Upper lobe of right lung (tissue), 1 donor: ENCODE measurements at regions not wholly inside any gene's neighbourhood (a gene's known extent, or its start where the extent isn't known, plus 50 kb on each side); places are given as distances from the start of the nearest gene placed in this dataset.

Experiments used
- ATAC-seq: fragments of 200-7000 bp; cut with Tn5 transposase; one replicate; pipeline ENCODE4 v1.9.1; 2020; ENCODE audit warnings: mild to moderate bottlenecking, moderate library complexity
- DNase-seq: peaks from one replicate; pipeline ENCODE4 v3.0.0-alpha.2; 2020
- H3K27ac ChIP-seq: fragments of 200-600 bp; one replicate; pipeline ENCODE4 v1.8.0; 2022
- H3K27me3 ChIP-seq: fragments of 200-600 bp; one replicate; pipeline ENCODE4 v1.8.0; 2022; ENCODE audit warnings: mild to moderate bottlenecking
- H3K36me3 ChIP-seq: fragments of 200-600 bp; one replicate; pipeline ENCODE4 v1.8.0; 2022
- H3K4me1 ChIP-seq: fragments of 200-600 bp; one replicate; pipeline ENCODE4 v1.8.0; 2022
- H3K4me3 ChIP-seq: fragments of 200-600 bp; one replicate; pipeline ENCODE4 v1.8.0; 2022; ENCODE audit warnings: mild to moderate bottlenecking
- H3K9me3 ChIP-seq: fragments of 200-600 bp; one replicate; pipeline ENCODE4 v1.8.0; 2022
- CTCF ChIP-seq: fragments of 200-600 bp; IDR thresholded peaks from one replicate; pipeline ENCODE4 v1.8.0; 2022; ENCODE audit warnings: antibody characterized with exemption
- intact Hi-C: fragments of 100-400 bp; cut with DNase I; formaldehyde crosslinking; loops from one replicate; pipeline ENCODE4 v1.11.0; 2022
- donor health status: DM: no; HTN: yes; CAD: no; lungs with severe emphysema.

DNA sequence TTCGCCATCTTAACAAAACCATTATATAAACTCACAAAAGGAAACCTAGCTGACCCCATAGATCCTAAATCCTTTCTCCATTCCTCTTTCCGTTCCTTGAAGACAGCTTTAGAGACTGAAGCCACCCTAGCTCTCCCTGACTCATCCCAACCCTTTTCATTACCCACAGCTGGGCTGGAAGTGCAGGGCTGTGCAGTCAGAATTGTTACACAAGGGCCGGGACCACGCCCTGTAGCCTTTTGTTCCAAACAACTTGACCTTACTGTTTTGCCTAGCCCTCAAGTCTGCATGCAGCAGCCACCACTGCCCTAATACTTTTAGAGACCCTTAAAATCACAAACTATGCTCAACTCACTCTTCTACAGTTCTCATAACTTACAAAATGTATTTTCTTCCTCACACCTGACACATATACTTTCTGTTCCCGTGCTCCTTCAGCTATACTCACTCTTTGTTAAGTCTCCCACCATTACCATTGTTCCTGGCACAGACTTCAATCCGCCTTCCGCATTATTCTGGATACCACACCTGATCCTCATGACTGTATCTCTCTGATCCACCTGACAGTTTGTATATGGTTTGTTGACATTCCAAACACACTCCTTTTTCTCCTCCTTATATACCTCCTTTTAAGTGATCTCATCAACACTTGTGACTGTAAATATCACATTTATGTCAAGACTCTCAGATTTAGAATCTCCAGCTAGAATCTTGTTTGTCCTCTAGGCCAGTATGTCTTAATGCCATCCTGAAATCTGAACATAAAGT lies 208.7 kb downstream of the KITLG start:
- ATAC-seq (no peak), DNase-seq (no peak)
- no peak for TF ChIP-seq CTCF
- H3K9me3 ChIP-seq: no peaks in the 10 kb centered on the region
- intact Hi-C loops: no loop called here
- no peaks in the 10 kb centered on the region for H3K4me1 ChIP-seq
- H3K27me3 ChIP-seq: no peaks in the 10 kb centered on the region
- no peaks in the 10 kb centered on the region for H3K36me3 ChIP-seq
- H3K4me3 ChIP-seq: no peak overlapping the region
- no peak overlapping the region for H3K27ac ChIP-seq

- DNase-seq (no peak), ATAC-seq (no peak)
- H3K9me3 ChIP-seq: no peaks in the 10 kb centered on the region
- H3K27me3 ChIP-seq: no peaks in the 10 kb centered on the region
- TF ChIP-seq CTCF: no peak
- H3K4me1 ChIP-seq: no peaks in the 10 kb centered on the region
- H3K27ac ChIP-seq: no peak overlapping the region
- H3K4me3 ChIP-seq: no peak overlapping the region
- no peaks in the 10 kb centered on the region for H3K36me3 ChIP-seq
- intact Hi-C loops: no loop called here
Measured at GRCh38 chr12:88375306-88376305, 204.7 kb downstream of the KITLG start.

- intact Hi-C loops: no loop called here
- DNase-seq (no peak), ATAC-seq (no peak)
- no peak overlapping the region for H3K4me3 ChIP-seq
- H3K9me3 ChIP-seq: no peaks in the 10 kb centered on the region
- H3K4me1 ChIP-seq: no peaks in the 10 kb centered on the region
- no peak for TF ChIP-seq CTCF
- no peaks in the 10 kb centered on the region for H3K27me3 ChIP-seq
- no peaks in the 10 kb centered on the region for H3K36me3 ChIP-seq
- no peak overlapping the region for H3K27ac ChIP-seq
Measured at GRCh38 chr12:88377973-88378372, 202.3 kb downstream of the KITLG start.

- TF ChIP-seq CTCF: no peak
- DNase-seq: no peak
- ATAC-seq: no peak
- H3K4me3 ChIP-seq: no peak overlapping the region
- intact Hi-C loops: no loop called here
- no peaks in the 10 kb centered on the region for H3K9me3 ChIP-seq
- H3K36me3 ChIP-seq: no peaks in the 10 kb centered on the region
- no peaks in the 10 kb centered on the region for H3K27me3 ChIP-seq
- H3K27ac ChIP-seq: no peak overlapping the region
- H3K4me1 ChIP-seq: no peaks in the 10 kb centered on the region
Measured at GRCh38 chr12:88381466-88381865, 198.8 kb downstream of the KITLG start.

DNA sequence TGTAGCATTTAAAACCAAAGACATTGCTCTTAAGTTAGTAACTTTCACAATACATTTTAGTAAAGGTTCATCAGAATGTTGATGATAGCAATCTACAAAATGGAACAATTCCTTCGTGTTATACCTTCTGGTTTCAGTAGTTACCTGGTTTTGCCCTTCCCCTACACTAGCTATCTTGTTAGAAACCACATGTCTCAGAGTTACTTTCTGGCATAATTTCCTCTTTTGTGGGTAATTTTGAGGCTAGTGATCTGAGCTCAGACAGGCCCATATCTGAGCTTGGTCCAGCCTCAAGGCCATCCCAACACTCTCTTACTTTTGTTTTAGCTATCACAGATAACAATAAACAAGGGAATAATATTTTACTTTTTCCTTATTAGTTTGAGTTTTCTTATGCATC lies 196.9 kb downstream of the KITLG start:
- Histone ChIP-seq H3K9me3 (no peaks in the 10 kb centered on the region), H3K4me1 (no peaks in the 10 kb centered on the region), H3K27ac (no peak overlapping the region), H3K4me3 (no peak overlapping the region), H3K36me3 (no peaks in the 10 kb centered on the region), H3K27me3 (no peaks in the 10 kb centered on the region)
- DNase-seq (no peak), ATAC-seq (no peak)
- intact Hi-C loops: no loop called here
- TF ChIP-seq CTCF: no peak
